Nucleus accumbens (tissue), 56 donors: ENCODE measurements at regions not wholly inside any gene's neighbourhood (a gene's known extent, or its start where the extent isn't known, plus 50 kb on each side); places are given as distances from the start of the nearest gene placed in this dataset.
"Not testable (repeated sequence)": the region's sequence is repeated elsewhere in the genome, so short reads cannot be mapped to it uniquely, and the experiment has no call there.

Source experiments
- DNase-seq, 56 donors: peaks; one replicate each; lab custom pipeline; 2025; lab: John Stamatoyannopoulos, UW

- no peak for DNase-seq
Observed at GRCh38 chr3:635393-635792, 438.8 kb downstream of the CHL1 start.

- DNase-seq = no peak
Observed at GRCh38 chr3:643376-643775, 446.8 kb downstream of the CHL1 start.

GRCh38 chr3:655824-656223 is 437.0 kb upstream of the CNTN6 start:
- no peak for DNase-seq

- no peak for DNase-seq
Observed at GRCh38 chr3:661356-661755, 431.5 kb upstream of the CNTN6 start.

GRCh38 chr3:674116-674515 is 418.7 kb upstream of the CNTN6 start:
- DNase-seq = no peak

- DNase-seq = no peak
Observed at GRCh38 chr3:675846-676245, 417.0 kb upstream of the CNTN6 start.

GRCh38 chr3:683770-684169 is 409.1 kb upstream of the CNTN6 start:
- DNase-seq = no peak

GRCh38 chr3:690770-691169 is 402.1 kb upstream of the CNTN6 start:
- DNase-seq = no peak

- no peak for DNase-seq
Observed at GRCh38 chr3:700514-700913, 392.3 kb upstream of the CNTN6 start.

GRCh38 chr3:707041-707440 is 385.8 kb upstream of the CNTN6 start:
- no peak for DNase-seq

GRCh38 chr3:713006-713621 is 379.7 kb upstream of the CNTN6 start:
- no peak for DNase-seq

GRCh38 chr3:713947-714620 is 378.7 kb upstream of the CNTN6 start:
- no peak for DNase-seq

- no peak for DNase-seq
Observed at GRCh38 chr3:721086-721485, 371.7 kb upstream of the CNTN6 start.

- no peak for DNase-seq
Observed at GRCh38 chr3:732326-732928, 360.4 kb upstream of the CNTN6 start.

- DNase-seq = no peak
Observed at GRCh38 chr3:733313-733712, 359.5 kb upstream of the CNTN6 start.

- no peak for DNase-seq
Observed at GRCh38 chr3:757711-758110, 335.1 kb upstream of the CNTN6 start.

- no peak for DNase-seq
Observed at GRCh38 chr3:759106-759505, 333.7 kb upstream of the CNTN6 start.

GRCh38 chr3:773433-773832 is 319.4 kb upstream of the CNTN6 start:
- DNase-seq = not testable (repeated sequence)

- DNase-seq = no peak
Observed at GRCh38 chr3:775178-775880, 317.5 kb upstream of the CNTN6 start.

GRCh38 chr3:780505-780904 is 312.3 kb upstream of the CNTN6 start:
- no peak for DNase-seq

GRCh38 chr3:791442-791841 is 301.4 kb upstream of the CNTN6 start:
- DNase-seq = no peak

GRCh38 chr3:792630-793029 is 300.2 kb upstream of the CNTN6 start:
- DNase-seq = no peak
